NCI-H748 (cell line): ENCODE measurements at regions not wholly inside any gene's neighbourhood (a gene's known extent, or its start where the extent isn't known, plus 50 kb on each side); places are given as distances from the start of the nearest gene placed in this dataset.
"Not testable (repeated sequence)": the region's sequence is repeated elsewhere in the genome, so short reads cannot be mapped to it uniquely, and the experiment has no call there.

Source experiments
- DNase-seq: peaks from one replicate; lab custom pipeline; 2025; ENCODE audit not compliant: unreplicated experiment; lab: John Stamatoyannopoulos, UW

DNA sequence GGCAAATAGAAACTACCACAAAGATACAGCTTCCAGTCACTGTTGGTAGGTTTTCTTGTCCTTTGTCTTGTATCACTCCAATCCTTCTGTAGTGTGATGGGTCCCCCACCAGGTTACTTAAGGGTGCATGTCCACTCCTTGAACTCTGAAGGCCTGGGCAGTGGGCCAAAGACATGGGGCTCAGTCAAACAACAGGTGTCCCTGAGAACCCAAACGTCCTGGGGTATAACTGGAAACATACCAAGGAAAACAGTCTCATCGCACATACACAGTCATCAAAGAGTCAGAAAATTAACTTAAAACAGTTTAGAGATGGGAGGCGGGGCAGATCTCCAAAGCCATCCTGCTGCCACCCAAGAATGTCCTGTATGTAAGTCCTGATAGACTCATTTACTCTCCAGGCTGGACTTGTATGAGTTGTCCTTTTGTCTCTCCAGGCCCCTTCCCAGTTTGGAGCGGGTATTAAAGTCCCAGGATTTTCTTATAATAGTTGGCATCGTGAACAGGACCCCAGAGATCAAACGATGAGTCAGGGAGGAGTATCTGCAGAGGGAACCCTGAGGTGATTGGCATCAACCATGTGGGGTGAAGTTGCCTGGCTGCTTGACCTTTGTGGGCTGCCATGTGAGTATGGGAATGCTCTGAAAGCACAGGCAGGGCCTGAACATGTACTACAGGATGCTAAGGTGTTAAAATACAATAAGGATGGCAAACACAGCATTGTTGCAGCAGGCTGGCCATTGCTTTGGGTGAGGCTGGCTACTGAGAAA lies 613.2 kb upstream of the KLF12 start:
- DNase-seq, result no peak

DNA sequence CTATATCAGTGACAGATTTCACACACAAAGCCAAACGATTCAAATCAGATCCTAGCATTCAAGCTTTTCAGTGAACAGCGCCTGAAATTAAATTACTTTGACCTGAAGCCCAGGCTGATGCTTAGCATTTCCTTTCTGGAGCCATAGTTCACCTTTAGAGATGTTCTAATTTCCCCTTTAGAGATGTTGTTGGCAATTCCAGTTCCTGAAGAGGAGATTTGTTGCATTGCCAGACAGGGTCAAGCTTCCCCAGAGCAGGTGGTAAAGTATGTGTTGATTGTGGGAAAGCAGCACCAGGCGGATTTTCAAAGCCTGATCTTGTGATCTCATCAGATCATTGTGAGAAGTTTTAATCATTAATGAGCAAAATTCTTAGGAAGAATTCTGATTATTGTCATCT lies 609.8 kb upstream of the KLF12 start:
- no peak for DNase-seq

DNA sequence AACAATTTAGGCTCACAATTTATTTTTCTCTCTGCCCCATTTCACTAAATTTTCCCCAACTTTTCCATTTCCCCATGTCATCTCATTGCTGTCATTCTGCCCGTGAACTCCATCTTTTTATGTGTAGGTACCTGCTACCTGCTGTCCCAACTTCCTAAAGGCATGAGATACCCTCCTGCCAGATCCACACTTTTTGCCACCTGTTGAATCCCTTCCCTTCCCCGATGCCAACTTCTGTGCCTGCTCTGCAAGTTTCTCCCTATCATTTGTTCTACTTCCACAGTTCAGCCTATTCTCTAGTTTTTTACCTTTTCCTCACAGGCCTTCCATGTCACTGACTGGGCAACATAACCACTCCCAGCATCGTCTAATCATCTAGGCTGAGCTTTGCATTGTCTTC lies 607.5 kb upstream of the KLF12 start:
- DNase-seq, result no peak

DNA sequence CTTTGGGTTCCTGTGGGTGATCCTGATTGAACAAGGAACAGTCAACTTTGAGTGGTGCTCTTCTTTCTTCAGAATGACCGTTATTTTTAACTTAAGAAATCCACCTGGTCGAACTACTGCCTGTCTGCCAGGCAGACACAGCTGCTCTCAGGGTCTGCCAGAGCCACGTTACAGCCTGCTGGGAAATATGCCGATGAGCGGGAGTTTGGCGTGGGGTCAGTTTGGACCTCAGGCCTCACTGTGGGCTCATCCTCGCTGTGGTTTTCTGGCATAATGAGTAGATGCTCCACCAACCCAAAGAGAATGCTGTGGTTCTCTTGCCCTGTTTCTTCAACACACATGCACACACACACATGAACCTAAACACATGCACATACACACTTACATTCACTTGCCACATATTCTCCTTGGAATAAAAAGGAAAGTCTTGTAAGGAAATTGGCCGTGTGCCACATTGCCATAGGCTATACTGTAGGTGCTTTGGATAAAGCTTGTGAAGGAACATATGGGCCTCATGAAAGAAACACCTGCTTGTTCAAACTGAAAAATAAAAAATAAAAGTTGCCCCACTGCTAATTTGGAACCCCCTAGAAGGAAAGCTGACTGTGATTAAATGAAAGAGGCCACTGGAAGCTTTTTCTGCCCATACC lies 598.7 kb upstream of the KLF12 start:
- DNase-seq, result no peak

DNA sequence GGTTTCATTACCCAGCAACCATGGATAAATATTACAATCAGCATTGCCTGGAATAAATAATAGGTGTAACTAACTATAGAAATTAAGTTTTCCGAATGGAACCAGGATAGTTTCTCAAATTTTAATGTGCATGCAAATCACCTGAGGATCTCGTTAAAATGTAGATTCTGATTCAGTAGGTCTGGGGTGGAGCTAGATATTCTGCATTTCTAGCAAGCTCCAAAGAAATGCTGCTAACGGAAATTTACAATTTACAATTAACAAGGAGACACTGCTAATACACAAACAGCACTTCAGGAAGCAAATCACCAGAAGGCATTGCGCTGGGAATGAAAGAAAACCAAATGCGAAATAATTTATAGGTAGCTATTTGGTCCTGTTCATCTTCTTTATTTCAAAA lies 597.5 kb upstream of the KLF12 start:
- DNase-seq, result no peak

DNA sequence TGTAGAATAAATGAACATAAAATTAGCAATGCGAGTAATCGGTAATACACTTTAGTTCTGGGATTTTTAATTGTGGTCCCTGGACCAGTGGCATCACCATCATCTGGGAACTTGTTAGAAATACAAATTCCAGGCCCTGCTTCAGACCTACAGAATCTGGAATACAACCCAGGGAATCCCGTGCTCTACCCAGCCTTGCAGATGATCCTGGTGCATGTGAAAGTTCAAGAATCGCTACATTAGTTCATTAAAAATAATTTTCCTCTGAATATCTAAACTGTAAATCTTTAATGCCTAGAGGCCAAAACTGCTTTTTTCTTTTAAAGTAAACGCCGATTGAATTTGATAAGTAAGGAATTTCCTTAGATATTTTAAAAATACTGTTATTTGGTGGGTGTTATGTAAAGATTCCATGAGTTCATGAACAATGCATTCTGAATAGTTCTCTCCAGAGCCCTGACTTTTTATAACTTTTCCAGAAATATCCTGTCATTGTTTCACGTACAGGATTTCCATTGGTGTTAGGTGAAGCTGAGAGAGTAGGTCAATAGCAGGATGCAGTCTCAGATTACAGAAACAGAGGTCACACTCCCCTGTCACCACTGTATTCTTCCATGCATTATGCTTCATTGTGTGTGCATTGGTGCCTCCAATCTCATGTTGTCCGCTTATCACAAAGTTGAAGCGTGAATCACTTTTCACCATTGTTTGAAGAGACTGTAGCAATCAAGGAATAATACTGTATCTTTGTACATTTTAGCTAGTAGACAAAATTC lies 596.5 kb upstream of the KLF12 start:
- no peak for DNase-seq

DNA sequence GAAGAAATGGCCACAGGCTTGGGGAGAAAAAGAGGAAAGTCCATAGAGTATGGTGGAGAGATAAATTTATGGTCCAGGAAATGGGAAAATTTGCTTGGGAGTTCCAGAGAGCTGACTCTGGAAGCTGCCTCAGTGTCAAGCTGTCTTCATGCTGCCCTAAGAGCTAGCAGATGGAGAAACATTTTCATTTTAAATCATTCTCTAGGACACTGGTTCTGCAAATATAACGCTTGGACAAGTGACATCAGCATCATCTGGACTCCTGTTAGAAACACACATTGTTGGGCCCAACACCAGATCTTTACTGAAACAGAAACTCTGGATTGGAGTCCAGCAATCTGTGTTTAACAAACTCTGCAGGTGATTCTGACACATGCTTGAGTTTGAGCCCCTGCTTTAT lies 592.0 kb upstream of the KLF12 start:
- no peak for DNase-seq

DNA sequence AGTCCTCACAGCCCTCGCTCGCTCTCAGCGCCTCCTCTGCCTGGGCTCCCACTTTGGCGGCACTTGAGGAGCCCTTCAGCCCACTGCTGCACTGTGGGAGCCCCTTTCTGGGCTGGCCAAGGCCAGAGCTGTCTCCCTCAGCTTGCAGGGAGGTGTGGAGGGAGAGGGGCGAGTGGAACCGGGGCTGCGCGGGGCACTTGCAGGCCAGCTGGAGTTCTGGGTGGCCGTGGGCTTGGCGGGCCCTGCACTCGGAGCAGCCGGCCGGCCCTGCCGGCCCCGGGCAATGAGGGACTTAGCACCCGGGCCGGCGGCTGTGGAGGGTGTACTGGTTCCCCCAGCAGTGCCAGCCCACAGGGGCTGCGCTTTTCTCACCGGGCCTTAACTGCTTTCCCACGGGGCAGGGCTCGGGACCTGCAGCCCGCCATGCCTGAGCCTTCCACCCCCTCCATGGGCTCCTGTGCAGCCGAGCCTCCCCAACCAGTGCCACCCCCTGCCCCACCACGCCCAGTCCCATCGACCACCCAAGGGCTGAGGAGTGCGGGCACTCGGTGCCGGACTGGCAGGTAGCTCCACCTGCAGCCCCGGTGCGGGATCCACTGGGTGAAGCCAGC lies 584.1 kb upstream of the KLF12 start:
- DNase-seq, result not testable (repeated sequence)

DNA sequence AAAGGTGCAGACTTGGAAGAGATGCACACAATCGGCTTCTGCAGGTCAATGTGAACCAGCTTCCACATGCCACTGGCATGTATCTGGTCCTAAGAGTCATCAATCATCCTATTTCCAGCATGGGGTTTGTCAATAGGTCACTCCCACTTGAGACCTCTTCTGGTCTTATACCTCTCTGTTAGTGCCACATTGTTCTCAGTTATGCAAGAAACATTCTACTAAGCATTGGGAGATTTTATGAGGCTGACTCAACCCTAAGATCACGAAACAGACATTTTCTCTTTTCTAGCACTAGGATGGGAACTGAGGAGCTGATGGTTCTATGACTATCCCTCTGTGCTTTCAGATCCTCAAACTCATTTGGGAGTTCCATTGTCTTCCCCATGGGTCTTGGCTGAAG lies 581.5 kb upstream of the KLF12 start:
- no peak for DNase-seq

DNA sequence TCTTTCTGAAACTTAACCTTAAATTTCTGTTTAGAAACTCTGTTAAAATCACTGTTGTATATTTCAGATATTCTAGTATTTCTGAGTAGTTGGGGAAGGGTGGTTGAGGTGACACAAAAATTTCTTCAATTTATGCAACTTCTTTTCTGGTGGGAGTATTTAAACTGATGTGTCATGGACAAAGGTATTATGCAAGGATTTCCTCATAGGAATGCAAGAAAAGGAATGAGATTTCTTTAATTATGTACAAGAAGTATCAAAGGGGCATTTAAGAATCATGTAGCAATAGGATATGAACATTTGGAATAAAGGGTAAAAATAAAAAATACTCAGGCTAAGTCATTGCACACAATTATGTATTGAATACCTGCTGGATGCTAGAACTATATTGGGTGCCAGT lies 575.8 kb upstream of the KLF12 start:
- DNase-seq, result no peak

DNA sequence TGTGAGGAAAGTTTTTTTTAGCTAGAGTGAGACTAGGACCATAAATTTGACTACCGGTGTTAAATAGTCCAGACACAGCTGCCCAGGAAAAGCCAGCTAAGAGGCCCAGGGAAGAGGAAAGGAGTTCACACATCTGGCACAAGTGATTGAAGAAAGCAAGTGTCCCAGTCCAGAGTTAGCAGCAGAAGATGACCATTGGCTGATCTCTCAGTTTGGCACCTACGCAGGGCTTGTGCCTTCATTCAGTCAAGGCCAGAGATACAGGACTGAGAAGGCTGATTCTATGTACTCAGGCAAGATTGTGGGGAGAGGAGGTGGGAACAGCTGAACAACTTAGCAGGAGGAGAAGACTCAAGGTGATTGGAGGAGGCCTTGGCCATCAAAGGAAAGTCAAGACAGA lies 575.0 kb upstream of the KLF12 start:
- no peak for DNase-seq

DNA sequence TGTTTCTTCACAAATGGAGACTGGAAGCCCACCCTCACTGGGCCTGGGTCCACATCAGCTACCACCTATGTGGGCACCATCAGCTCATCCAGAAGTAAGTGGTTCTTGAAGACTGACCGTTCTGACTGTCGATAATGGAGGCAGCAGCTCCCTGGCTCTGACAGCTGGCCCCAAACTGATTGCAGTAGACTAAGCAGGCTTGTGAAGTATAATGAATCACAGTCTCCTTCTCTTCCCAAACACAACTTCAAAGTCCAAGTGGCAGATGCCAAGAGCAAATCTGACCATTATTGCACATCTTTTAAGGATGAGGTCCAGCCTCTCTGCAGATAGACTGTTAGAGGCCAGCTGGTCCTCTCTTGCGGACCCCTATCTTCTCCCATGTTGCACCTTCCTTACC lies 574.4 kb upstream of the KLF12 start:
- no peak for DNase-seq

DNA sequence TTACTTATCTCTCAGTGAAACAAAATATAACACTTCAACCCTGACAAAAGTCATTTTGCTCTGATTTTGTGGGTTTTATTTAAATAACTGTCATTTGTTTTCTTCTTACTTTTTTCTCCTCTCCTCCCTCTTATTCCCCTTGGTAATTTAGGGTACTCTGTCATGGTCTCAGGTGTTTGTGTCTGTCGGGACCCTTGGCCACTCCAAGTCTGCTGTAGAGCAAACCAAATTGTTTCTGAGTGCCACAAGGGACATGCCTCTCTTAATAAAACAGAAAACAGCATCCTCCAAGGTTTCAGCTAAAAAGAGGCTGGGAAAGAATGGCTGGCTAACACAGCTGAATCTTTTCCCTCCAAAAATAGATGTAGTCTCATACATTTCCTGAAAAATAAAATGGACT lies 573.1 kb upstream of the KLF12 start:
- no peak for DNase-seq

DNA sequence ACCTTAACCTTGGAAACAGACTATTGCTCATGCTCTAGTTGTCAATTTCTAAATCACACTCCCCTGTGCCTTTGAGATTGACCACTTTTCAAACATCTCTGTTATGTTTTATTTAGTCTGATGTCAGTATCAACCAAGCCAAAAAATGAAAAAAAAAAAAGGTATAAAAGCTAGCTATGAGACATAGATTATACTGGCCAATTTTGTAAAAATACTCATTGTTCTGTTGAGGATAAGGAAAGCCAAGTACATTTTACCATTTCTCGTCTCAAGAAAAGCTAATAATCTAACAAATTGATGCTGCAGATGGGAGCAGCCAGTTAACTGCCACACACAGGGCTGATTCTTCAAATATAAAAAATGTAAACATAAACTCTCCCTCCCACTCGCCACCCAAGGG lies 572.6 kb upstream of the KLF12 start:
- DNase-seq, result no peak

DNA sequence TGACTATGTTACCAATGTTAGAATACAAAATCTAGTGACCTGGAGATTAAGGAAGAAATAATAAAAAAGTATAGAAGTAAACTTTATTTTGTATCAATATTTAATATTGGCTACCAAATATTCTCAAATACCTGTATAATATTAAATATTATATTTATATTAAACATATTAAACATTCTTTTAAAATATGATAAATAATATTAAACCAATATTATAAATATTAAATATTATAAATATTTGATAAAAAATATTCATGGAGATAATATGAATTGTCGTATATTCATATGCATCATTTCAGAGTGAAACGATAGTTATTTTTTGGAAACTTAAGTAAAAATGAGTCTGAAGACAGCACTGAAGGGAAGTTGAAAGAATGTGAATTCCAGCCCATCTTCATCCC lies 571.2 kb upstream of the KLF12 start:
- no peak for DNase-seq

DNA sequence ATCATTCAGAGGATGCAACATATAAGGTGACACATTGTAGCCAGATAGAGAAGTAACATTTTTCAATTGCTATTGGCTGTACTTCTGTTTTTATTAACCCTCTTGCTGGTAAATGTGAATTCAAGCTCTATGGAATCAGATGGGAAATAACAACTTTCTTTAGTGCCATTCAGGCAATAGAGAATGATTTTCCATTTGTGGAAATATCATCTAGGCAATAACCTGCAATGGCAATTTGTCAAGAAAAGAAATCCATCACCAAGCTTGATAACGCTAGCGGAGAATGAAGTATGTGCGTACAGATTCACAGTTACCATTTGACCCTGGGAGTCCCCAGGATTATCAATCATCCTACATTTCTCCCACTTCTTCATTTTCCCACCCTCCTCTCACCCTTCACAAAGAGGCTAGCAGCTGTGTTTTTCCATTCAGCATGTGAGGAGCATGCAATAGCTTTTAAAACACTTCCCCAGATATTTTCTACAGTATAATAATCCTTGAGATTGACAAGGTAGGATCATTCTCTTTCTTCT lies 569.7 kb upstream of the KLF12 start:
- no peak for DNase-seq

DNA sequence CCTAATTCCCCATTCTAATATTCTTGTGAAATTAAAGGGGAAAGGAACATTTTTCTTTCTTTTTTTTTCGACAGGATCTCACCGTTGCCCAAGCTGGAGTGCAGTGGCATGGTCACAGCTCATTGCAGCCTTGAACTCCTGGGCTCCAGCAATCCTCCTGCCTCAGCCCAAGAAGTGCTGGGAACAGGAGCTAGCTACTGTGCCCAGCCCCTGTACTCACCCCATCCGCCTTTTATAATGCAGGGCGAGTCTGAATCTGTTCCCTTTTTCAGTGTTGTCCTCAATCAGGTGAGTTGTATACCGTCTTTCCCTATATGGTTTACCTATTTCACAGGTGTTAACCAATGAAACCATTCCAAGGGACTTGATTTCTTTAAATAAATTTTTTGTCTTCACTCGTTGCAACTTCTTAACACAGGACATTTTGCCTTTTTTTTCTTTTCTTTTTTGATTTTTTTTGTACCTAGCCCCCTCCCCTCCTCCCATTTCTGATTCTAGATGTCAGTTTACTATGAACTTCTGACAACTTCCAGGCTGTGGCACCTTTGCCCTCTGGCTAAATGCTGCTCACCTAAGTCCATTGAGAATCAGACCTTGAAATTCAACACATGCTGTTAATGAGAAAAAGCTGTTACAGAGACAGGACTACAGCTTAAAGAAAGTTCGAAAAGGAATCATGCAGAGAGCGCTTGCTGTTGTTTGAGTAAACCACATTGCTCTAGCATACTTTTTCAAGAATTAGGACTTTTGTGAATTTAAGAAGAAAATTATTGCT lies 562.1 kb upstream of the KLF12 start:
- no peak for DNase-seq

DNA sequence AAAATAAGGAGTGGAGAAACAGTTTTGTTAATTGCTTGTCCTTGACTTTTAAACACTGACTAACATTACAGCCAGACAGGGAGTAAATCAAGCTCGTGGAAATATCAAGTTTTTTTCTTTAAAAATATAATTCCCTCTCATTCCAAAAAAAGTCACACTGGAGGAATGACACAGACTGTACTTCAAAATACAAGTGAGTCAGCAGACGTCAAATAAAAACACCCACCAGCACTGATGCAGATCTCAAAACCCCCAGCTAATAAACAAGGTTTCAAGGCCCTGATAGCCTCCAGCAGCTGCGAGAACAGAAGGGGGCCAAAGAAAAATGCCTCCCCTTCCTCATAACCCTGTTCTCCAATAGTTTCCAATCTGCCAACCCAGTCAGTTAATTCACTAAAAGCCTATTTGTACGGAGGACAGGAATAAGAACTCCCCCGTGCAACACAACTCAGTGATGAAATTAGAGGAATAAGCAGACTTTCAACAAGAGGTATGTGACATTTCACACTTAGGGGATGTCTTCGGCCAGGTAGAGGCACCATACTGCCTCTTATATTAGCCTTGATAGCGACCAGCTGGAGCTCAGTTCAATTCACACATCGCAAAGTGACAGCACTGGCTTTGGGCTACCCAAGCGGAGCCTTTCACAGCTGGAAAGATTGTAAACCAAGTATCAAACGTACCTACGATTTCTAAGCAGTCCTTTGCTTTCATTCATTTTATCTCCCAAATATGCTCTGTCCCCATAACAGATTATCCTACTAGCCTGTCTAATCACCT lies 561.0 kb upstream of the KLF12 start:
- no peak for DNase-seq

DNA sequence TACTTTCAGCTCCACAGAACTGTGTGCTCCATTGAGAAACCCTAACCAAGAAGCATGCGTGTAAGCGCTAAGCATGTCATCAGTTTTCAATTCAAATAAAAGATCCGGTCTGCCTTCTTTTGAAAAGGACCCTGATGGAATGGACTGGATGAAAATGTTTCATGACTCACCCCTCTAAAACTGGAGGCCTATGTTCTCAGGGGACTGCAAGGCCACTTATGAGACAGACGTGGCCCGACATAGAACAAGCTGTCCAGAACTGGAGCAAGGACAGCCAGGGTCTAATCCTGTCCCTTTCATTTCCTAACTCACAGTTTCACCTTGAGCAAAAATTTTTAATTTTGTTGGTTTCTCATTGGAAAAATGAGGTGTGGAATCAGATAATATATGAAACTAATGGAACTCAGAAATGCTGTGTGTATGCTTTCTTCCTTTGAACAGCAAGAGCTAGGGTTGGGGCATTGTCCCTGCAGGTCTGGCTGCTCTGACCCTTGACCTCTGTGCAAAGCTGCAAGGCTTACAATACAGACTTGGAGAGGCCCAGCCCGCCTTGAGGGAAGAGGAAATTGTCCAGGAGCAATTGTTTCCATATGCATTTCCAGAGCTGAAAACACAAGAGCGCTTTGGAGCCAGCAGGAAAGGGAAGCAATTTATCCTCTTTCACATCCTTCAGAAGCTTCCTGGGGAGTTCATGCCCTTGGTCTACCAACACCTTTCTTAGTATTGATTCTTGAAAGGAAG lies 553.4 kb upstream of the KLF12 start:
- no peak for DNase-seq
